Stomach (tissue), 4 donors: ENCODE measurements at regions not wholly inside any gene's neighbourhood (a gene's known extent, or its start where the extent isn't known, plus 50 kb on each side); places are given as distances from the start of the nearest gene placed in this dataset.

ENCODE experiments used
- CTCF ChIP-seq, 7 experiments: fragments of 450-650 bp in 4 of 7; fragments of 200-600 bp in 3 of 7; sonication (generic) in 3 of 7; IDR thresholded peaks; one replicate each; pipeline ENCODE4 v1.5.1; 2016 to 2019; ENCODE audit warnings: antibody characterized with exemption in 7 of 7, control low read depth in 2 of 7, mild to moderate bottlenecking in 1 of 7
- EP300 ChIP-seq: sonication (generic); formaldehyde crosslinking; IDR thresholded peaks from one replicate; pipeline ENCODE4 v1.6.1; 2017; ENCODE audit warnings: antibody characterized with exemption
- POLR2A ChIP-seq, 4 donors: fragments of 450-650 bp; IDR thresholded peaks; one replicate each; pipeline ENCODE4 v1.6.1; 2016; ENCODE audit warnings: antibody characterized with exemption in 4 of 4, control low read depth in 2 of 4, mild to moderate bottlenecking in 1 of 4, moderate library complexity in 1 of 4
- POLR2AphosphoS5 ChIP-seq, 3 donors: sonication (generic); formaldehyde crosslinking; IDR thresholded peaks; one replicate each; pipeline ENCODE4 v1.6.1; 2016; ENCODE audit warnings: antibody characterized with exemption in 3 of 3

DNA sequence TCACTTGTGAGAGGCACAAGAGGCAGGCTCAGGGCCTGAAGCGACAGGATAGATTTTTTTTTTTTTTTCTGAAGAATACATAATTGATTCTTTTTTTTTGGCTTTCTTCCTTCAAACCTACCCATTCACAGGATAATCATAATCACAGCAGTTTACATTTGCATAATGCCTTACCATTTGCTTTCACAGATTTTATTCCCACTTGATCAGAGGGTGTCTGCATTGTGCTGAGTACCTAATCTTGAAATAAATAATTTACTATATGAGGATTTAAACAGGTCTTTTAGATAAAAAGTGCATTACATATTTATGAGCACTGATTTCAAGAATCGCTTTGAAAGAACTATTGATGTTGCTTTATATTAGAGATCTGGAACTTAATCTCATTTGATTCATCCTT is 219.3 kb downstream of the SPRY1 start:
- no peak for TF ChIP-seq CTCF (IDR thresholded peaks at IDR 0.05)
- TF ChIP-seq POLR2AphosphoS5 (IDR thresholded peaks at IDR 0.05): no peak
- no peak for TF ChIP-seq EP300
- TF ChIP-seq POLR2A (IDR thresholded peaks at IDR 0.05): no peak
